ENCODE measurements at regions not wholly inside any gene's neighbourhood (a gene's known extent, or its start where the extent isn't known, plus 50 kb on each side); places are given as distances from the start of the nearest gene placed in this dataset.

DNA sequence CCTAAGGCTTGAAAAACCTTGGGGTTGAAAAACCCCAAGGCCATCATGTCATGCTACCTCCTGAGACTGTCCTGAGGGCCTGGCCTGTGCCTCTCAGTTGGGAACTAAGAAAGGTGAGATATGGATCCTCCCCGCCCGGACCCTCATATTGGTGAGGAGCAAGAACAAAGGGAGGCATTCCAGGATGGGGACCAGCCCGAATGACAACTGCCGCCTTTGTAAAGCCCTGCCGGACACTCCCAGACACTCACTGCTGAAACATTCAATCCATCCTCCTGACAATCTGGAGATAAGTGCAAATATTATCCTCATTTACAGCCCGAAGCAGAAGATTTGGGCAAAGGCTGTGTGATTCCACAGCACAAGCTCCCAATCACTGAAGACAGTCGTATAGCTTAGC lies 298.3 kb downstream of the NSG2 start:
- TF ChIP-seq, protein P1, sequence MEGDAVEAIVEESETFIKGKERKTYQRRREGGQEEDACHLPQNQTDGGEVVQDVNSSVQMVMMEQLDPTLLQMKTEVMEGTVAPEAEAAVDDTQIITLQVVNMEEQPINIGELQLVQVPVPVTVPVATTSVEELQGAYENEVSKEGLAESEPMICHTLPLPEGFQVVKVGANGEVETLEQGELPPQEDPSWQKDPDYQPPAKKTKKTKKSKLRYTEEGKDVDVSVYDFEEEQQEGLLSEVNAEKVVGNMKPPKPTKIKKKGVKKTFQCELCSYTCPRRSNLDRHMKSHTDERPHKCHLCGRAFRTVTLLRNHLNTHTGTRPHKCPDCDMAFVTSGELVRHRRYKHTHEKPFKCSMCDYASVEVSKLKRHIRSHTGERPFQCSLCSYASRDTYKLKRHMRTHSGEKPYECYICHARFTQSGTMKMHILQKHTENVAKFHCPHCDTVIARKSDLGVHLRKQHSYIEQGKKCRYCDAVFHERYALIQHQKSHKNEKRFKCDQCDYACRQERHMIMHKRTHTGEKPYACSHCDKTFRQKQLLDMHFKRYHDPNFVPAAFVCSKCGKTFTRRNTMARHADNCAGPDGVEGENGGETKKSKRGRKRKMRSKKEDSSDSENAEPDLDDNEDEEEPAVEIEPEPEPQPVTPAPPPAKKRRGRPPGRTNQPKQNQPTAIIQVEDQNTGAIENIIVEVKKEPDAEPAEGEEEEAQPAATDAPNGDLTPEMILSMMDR (conservative IDR thresholded peaks at IDR 0.05; ENCODE audit: control insufficient read depth, insufficient read depth, low read depth, low read length): no peak
- H3K4me3 ChIP-seq (ENCODE audit: control insufficient read depth, low read depth, low read length): no peak overlapping the region
- DNase-seq (ENCODE audit: low read depth): no peak

DNA sequence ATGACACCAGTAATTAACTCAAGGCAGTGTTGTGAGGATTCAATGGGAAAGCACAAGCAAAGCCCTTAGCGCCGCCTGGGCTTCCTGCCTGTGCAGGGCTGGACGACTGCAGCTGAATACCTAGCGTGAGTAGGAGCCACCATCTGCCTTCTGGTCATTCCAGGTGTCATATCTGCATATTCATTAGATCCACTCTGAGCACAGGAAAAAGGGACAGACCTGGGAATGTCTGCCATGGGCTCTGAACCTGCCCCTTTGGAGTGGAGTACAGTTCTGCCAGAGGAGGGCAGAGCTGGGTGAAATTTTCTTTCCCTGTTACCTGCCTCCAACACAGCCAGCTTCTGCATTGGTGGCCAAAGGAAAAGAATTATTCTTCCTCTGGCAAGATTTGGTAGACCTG lies 298.8 kb downstream of the NSG2 start:
- DNase-seq (ENCODE audit: low read depth): no peak
- H3K4me3 ChIP-seq (ENCODE audit: control insufficient read depth, low read depth, low read length): no peak overlapping the region
- TF ChIP-seq, protein P1 (conservative IDR thresholded peaks at IDR 0.05; ENCODE audit: control insufficient read depth, insufficient read depth, low read depth, low read length): no peak

DNA sequence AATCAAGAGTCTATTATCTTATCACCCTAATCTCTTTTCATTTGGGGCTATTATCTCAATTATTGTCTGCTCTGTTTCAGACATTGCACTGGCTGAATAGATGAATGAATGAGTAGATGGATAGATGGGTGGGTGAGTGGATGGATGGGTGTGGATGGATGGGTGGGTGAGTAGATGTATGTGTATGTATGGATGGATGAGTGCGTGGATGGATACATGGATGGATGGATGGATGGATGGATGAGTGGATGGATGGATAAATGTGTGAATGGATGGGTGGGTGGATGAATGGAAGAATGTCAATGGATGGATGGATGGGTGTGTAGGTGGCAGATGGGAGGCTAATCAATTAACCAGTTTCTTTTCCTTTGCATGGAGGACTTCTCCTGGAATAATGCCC lies 301.7 kb downstream of the NSG2 start:
- H3K4me3 ChIP-seq (ENCODE audit: control insufficient read depth, low read depth, low read length): no peak overlapping the region
- TF ChIP-seq, protein P1 (conservative IDR thresholded peaks at IDR 0.05; ENCODE audit: control insufficient read depth, insufficient read depth, low read depth, low read length): no peak
- DNase-seq (ENCODE audit: low read depth): no peak

DNA sequence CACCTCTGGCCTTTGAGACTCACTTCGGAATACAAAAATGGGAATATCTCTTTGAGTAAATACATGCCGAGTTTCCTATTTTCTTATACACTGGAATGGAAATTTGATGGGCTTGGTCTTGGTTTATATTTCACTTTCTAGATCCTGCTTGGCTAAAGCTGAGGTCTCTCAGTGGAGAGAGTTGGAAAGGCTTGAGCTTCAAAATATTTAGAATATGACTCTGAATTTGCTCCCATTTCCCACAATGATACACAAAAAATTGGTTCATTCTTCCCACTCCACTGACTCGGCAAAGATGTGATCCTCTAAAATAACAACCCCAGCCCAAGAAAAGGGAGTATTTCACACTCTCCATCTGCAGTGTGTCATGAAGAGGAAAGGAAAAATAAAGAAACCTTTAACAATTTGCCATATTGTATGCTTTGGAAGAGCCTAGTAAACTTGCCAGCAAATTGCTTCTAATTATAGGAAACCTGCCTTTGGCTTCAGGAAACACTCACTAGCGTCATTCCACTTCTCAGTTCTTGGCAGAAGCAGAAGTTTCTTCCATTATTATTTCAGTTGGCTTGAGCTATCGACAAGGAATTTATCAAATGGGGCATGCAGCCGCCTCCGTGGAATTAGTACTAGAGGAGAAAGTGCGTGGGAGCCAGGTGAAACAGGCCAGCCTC lies 302.9 kb downstream of the NSG2 start:
- no peak overlapping the region for H3K4me3 ChIP-seq (ENCODE audit: control insufficient read depth, low read depth, low read length)
- TF ChIP-seq, protein P1 (conservative IDR thresholded peaks at IDR 0.05; ENCODE audit: control insufficient read depth, insufficient read depth, low read depth, low read length): no peak
- no peak for DNase-seq (ENCODE audit: low read depth)

DNA sequence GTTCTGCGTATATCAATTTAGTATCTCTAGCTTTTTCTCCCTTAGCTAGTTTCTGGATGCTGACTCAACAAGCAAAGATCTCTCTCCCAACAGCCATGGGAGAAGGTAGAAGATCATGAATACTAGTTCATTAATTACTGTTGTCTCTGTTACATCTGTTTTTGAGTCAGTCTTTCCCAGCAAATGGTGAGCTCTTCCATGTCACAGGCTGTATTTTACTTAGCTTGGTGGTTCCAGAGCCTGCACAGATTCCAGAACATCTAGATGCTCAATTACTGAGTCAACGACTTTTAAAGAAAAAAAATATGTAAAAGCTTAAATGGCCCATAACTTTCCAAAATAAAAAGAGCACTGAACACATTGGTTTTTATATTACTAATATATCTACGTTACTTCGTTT lies 307.2 kb downstream of the NSG2 start:
- no peak overlapping the region for H3K4me3 ChIP-seq (ENCODE audit: control insufficient read depth, low read depth, low read length)
- TF ChIP-seq, protein P1 (conservative IDR thresholded peaks at IDR 0.05; ENCODE audit: control insufficient read depth, insufficient read depth, low read depth, low read length): no peak
- DNase-seq (ENCODE audit: low read depth): no peak

DNA sequence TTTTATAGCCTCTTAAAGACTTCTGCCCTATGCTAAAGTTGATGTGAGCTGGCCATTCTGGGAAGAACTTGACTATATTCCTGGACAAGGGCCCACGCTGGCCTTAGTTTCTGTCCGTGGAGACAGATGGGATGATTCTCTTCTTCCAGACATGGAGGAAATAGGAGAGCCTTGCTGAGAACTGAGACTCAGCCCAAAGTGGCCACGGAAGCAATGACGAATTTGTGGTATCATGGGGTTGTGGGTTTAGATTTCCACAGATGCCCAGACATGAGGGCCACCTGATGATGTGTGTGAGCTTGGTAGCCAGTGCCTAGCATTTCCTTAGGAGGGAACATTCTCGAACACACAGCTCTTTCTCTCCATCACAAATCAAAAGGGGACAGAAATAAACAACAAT lies 309.1 kb downstream of the NSG2 start:
- no peak for DNase-seq (ENCODE audit: low read depth)
- TF ChIP-seq, protein P1 (conservative IDR thresholded peaks at IDR 0.05; ENCODE audit: control insufficient read depth, insufficient read depth, low read depth, low read length): no peak
- H3K4me3 ChIP-seq (ENCODE audit: control insufficient read depth, low read depth, low read length): no peak overlapping the region

DNA sequence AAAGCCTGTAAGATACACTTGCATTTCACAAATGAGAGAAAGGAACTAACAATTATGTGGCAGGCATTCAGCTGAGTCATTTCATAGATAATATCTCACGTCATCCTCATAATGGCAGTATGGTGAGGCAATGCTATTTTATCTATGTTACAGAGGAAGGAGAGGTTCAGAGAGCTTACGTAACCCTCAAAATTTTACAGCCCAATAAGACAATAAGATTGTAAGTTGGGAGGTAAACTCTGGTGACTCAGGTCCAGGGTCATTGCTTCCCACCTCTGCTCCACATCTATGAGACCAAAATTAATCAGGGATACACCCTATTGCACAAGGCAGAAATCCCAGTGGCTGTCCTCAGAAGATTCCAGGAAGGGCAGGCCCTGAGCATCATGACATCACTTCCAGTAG lies 309.7 kb downstream of the NSG2 start:
- peak; percentile 70 for DNase-seq (ENCODE audit: low read depth)
- TF ChIP-seq, protein P1 (conservative IDR thresholded peaks at IDR 0.05; ENCODE audit: control insufficient read depth, insufficient read depth, low read depth, low read length): no peak
- H3K4me3 ChIP-seq (ENCODE audit: control insufficient read depth, low read depth, low read length): no peak overlapping the region

Measured in fibroblast of mammary gland (primary cell).